ENCODE measurements at regions not wholly inside any gene's neighbourhood (a gene's known extent, or its start where the extent isn't known, plus 50 kb on each side); places are given as distances from the start of the nearest gene placed in this dataset.

DNA sequence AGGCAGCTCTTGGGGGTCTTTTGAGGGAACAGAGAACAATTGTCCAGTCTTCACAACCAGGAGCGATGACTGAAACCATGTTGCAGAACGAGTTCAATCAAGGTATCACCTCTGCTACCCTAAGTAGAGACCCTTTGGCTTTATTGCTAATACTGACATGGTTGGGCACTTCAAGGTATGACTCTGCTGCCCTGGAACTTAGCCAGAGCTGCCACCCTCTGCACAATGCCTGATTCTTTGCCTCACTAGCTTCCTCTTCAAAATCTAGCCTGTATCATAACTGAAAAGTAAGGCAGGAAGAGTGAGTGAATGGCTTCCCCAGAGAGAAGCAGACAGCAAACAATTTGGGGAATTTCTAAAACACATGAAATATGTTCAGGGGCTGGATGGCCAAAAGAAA, 592.7 kb upstream of the NRSN1 start:
- Histone ChIP-seq H3K4me3 (no peak overlapping the region), H3K27me3 (replicated peaks in 1 of 7) (no peaks in the 10 kb centered on the region), H3K36me3 (no peaks in the 10 kb centered on the region), H3K27ac (no peak overlapping the region), H3K9me3 (peaks cover 0 to 13% (median 0%) of the 10 kb centered on the region in 8 donors), H3K4me1 (peaks cover 0 to 6% (median 0%) of the 10 kb centered on the region in 6 donors)
- TF ChIP-seq POLR2A (IDR thresholded peaks at IDR 0.05) (no peak), POLR2AphosphoS5 (IDR thresholded peaks at IDR 0.05) (no peak)
- TF ChIP-seq, protein P1, sequence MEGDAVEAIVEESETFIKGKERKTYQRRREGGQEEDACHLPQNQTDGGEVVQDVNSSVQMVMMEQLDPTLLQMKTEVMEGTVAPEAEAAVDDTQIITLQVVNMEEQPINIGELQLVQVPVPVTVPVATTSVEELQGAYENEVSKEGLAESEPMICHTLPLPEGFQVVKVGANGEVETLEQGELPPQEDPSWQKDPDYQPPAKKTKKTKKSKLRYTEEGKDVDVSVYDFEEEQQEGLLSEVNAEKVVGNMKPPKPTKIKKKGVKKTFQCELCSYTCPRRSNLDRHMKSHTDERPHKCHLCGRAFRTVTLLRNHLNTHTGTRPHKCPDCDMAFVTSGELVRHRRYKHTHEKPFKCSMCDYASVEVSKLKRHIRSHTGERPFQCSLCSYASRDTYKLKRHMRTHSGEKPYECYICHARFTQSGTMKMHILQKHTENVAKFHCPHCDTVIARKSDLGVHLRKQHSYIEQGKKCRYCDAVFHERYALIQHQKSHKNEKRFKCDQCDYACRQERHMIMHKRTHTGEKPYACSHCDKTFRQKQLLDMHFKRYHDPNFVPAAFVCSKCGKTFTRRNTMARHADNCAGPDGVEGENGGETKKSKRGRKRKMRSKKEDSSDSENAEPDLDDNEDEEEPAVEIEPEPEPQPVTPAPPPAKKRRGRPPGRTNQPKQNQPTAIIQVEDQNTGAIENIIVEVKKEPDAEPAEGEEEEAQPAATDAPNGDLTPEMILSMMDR (IDR thresholded peaks at IDR 0.05 in 8 of 11, conservative IDR thresholded peaks at IDR 0.05 in 3 of 11): no peak
- no peak for DNase-seq
- WGBS, 5 donors: 86 to 94% (median 91%) methylated on average over 2 of the region's 2 CpGs
- intact Hi-C loops (cut with DNase I; ENCODE audit: low total_unique reads): no loop called here

DNA sequence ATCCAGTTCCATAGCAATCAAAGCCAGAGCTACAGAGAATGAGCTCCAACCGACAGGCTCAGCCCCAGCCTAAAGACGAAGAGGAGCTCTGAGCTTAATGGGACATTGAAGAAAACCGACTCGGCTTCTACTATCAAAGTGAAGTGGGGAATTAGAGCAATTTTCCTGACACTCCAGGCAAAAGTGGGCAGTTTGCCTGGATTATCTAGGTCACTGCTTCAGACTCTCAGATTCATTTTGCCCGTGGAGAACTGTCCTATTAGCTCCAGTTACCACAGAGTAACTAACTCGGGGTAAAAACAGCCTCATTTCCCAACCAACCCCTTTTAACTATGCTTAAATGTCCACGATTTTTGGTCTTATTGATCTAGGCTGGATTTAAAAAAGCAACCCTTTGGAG, 592.1 kb upstream of the NRSN1 start:
- intact Hi-C loops (cut with DNase I; ENCODE audit: low total_unique reads): no loop called here
- no peak overlapping the region for H3K27ac ChIP-seq
- H3K4me3 ChIP-seq: no peak overlapping the region
- TF ChIP-seq POLR2AphosphoS5 (IDR thresholded peaks at IDR 0.05): no peak
- no peak for TF ChIP-seq POLR2A (IDR thresholded peaks at IDR 0.05)
- TF ChIP-seq, protein P1 (IDR thresholded peaks at IDR 0.05 in 8 of 11, conservative IDR thresholded peaks at IDR 0.05 in 3 of 11): no peak
- peaks cover 0 to 13% (median 0%) of the 10 kb centered on the region in 8 donors for H3K9me3 ChIP-seq
- no peaks in the 10 kb centered on the region for H3K36me3 ChIP-seq
- H3K27me3 ChIP-seq (replicated peaks in 1 of 7): no peaks in the 10 kb centered on the region
- peaks cover 0 to 6% (median 0%) of the 10 kb centered on the region in 6 donors for H3K4me1 ChIP-seq
- DNase-seq: no peak
- 56 to 77% (median 67%) methylated on average over 7 of the region's 7 CpGs for WGBS, 5 donors

DNA sequence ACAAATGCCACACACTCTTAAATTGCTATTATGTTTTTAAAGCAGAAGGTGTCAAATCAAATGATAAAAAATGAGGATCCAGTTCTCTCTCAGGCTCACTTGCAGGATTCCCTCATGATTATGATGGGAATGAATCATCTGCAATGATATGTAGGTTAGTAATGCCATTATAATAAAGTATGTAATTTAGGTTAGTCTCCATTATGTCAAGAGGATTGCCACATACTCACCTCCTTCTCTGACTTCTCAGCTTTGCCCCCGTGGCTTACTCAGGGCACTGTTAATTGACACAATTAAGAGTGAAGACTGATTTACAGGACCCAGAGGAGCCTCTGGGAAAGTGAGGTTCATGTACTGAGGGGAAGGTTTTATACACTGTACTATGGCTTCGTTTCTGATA, 591.7 kb upstream of the NRSN1 start:
- DNase-seq: no peak
- intact Hi-C loops (cut with DNase I; ENCODE audit: low total_unique reads): no loop called here
- WGBS, 5 donors: 66 to 85% (median 75%) methylated on average over 2 of the region's 2 CpGs
- peaks cover 0 to 6% (median 0%) of the 10 kb centered on the region in 6 donors for H3K4me1 ChIP-seq
- TF ChIP-seq POLR2AphosphoS5 (IDR thresholded peaks at IDR 0.05) (no peak), POLR2A (IDR thresholded peaks at IDR 0.05) (no peak)
- TF ChIP-seq, protein P1 (IDR thresholded peaks at IDR 0.05 in 8 of 11, conservative IDR thresholded peaks at IDR 0.05 in 3 of 11): no peak
- peaks cover 0 to 13% (median 0%) of the 10 kb centered on the region in 8 donors for H3K9me3 ChIP-seq
- no peak overlapping the region for H3K27ac ChIP-seq
- no peaks in the 10 kb centered on the region for H3K27me3 ChIP-seq (replicated peaks in 1 of 7)
- H3K36me3 ChIP-seq: no peaks in the 10 kb centered on the region
- no peak overlapping the region for H3K4me3 ChIP-seq

DNA sequence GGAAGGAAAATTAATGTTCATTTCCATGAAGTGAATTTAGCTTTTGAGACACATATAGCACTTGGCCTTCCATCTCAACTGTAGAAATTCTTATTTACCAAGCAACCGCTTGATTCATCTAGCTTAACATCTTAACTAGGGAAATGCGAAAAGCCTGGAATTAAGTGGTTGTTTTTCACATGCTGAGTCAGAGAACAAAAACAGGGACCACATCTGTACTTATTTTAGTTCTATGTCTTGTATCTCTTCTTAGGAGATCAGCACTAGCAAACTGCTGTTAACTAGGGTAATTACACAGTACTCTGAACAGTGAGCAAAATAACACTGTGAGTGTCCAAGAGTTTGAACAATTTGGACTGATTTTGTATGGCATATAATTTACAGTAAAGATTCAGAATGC, 590.9 kb upstream of the NRSN1 start:
- intact Hi-C loops (cut with DNase I; ENCODE audit: low total_unique reads): no loop called here
- no peak for DNase-seq
- 85 to 99% (median 93%) methylated on average over 2 of the region's 2 CpGs for WGBS, 5 donors
- H3K4me3 ChIP-seq: no peak overlapping the region
- TF ChIP-seq, protein P1 (IDR thresholded peaks at IDR 0.05 in 8 of 11, conservative IDR thresholded peaks at IDR 0.05 in 3 of 11): no peak
- TF ChIP-seq POLR2A (IDR thresholded peaks at IDR 0.05) (no peak), POLR2AphosphoS5 (IDR thresholded peaks at IDR 0.05) (no peak)
- H3K36me3 ChIP-seq: no peaks in the 10 kb centered on the region
- no peaks in the 10 kb centered on the region for H3K27me3 ChIP-seq (replicated peaks in 1 of 7)
- H3K9me3 ChIP-seq: peaks cover 0 to 13% (median 0%) of the 10 kb centered on the region in 8 donors
- H3K4me1 ChIP-seq: peaks cover 0 to 6% (median 0%) of the 10 kb centered on the region in 6 donors
- H3K27ac ChIP-seq: no peak overlapping the region
